ENCODE measurements at regions not wholly inside any gene's neighbourhood (a gene's known extent, or its start where the extent isn't known, plus 50 kb on each side); places are given as distances from the start of the nearest gene placed in this dataset.

DNA sequence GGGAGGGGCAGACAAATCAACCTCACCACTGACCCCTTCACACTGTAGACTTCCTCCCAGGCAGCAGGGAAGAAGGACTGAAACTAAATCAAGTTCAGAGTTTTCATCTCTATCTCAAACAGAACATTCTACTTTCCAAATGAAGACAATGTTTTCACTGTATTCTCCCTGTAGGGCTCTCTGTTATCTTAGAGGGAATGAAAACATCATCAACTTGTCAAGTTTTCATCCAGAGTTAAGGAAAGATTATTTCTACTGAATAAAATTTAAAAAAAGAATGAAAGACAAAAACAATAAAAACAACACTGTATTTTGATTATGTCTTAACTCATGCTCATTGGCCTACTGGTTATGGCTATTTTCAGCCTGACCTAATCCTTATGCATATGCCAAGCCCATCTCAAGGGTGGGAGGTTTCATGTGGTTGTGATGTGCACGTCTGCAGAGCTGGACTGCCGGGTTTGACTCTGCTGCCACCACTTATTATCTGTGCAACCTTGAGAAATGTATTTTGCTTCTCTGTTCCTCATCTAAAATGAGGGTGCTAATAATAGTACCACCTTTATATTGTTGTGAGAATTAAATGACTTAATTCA, 152.0 kb upstream of the AVPR1A start:
- TF ChIP-seq POLR2AphosphoS5 (IDR thresholded peaks at IDR 0.05; ENCODE audit: low read depth, low read length) (no peak), TCF7L2 (IDR thresholded peaks at IDR 0.05; ENCODE audit: low read depth, low read length) (no peak), SIN3A (IDR thresholded peaks at IDR 0.05; ENCODE audit: borderline replicate concordance, insufficient read depth, low read depth, low read length) (no peak)
- TF ChIP-seq, protein P1, sequence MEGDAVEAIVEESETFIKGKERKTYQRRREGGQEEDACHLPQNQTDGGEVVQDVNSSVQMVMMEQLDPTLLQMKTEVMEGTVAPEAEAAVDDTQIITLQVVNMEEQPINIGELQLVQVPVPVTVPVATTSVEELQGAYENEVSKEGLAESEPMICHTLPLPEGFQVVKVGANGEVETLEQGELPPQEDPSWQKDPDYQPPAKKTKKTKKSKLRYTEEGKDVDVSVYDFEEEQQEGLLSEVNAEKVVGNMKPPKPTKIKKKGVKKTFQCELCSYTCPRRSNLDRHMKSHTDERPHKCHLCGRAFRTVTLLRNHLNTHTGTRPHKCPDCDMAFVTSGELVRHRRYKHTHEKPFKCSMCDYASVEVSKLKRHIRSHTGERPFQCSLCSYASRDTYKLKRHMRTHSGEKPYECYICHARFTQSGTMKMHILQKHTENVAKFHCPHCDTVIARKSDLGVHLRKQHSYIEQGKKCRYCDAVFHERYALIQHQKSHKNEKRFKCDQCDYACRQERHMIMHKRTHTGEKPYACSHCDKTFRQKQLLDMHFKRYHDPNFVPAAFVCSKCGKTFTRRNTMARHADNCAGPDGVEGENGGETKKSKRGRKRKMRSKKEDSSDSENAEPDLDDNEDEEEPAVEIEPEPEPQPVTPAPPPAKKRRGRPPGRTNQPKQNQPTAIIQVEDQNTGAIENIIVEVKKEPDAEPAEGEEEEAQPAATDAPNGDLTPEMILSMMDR (IDR thresholded peaks at IDR 0.05) = no peak
- TF ChIP-seq, protein P2, sequence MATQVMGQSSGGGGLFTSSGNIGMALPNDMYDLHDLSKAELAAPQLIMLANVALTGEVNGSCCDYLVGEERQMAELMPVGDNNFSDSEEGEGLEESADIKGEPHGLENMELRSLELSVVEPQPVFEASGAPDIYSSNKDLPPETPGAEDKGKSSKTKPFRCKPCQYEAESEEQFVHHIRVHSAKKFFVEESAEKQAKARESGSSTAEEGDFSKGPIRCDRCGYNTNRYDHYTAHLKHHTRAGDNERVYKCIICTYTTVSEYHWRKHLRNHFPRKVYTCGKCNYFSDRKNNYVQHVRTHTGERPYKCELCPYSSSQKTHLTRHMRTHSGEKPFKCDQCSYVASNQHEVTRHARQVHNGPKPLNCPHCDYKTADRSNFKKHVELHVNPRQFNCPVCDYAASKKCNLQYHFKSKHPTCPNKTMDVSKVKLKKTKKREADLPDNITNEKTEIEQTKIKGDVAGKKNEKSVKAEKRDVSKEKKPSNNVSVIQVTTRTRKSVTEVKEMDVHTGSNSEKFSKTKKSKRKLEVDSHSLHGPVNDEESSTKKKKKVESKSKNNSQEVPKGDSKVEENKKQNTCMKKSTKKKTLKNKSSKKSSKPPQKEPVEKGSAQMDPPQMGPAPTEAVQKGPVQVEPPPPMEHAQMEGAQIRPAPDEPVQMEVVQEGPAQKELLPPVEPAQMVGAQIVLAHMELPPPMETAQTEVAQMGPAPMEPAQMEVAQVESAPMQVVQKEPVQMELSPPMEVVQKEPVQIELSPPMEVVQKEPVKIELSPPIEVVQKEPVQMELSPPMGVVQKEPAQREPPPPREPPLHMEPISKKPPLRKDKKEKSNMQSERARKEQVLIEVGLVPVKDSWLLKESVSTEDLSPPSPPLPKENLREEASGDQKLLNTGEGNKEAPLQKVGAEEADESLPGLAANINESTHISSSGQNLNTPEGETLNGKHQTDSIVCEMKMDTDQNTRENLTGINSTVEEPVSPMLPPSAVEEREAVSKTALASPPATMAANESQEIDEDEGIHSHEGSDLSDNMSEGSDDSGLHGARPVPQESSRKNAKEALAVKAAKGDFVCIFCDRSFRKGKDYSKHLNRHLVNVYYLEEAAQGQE (IDR thresholded peaks at IDR 0.05; ENCODE audit: insufficient read depth in 1 of 2, low read depth in 2 of 2, low read length in 1 of 2) = no peak
